SU-DHL-6 (cell line): ENCODE measurements at regions not wholly inside any gene's neighbourhood (a gene's known extent, or its start where the extent isn't known, plus 50 kb on each side); places are given as distances from the start of the nearest gene placed in this dataset.

Experiments used
- H2AFZ ChIP-seq: fragments of 200-600 bp; sonication (generic); 2 replicates; pipeline ENCODE4 v1.6.1; 2014; ENCODE audit warnings: low read depth, mild to moderate bottlenecking, moderate library complexity, mixed read lengths, antibody characterized with exemption, low read length; ENCODE audit not compliant: severe bottlenecking
- H3F3A ChIP-seq: fragments of 200-600 bp; shearing (Covaris generic); 2 replicates; pipeline ENCODE4 v1.6.0; 2016; ENCODE audit warnings: antibody characterized with exemption, mild to moderate bottlenecking; ENCODE audit not compliant: insufficient read depth
- H3K27ac ChIP-seq: fragments of 200-600 bp; sonication (generic); 2 replicates; pipeline ENCODE4 v1.5.1; 2016; ENCODE audit warnings: low read depth, mild to moderate bottlenecking, low read length, moderate library complexity, mixed read lengths
- H3K27me3 ChIP-seq: fragments of 200-600 bp; sonication (generic), shearing (Covaris generic); 2 replicates; pipeline ENCODE4 v1.6.0; 2014; ENCODE audit warnings: mild to moderate bottlenecking, low read length
- H3K36me3 ChIP-seq: fragments of 200-600 bp; sonication (generic); 2 replicates; pipeline ENCODE4 v1.6.1; 2014; ENCODE audit warnings: mild to moderate bottlenecking, low read length, mixed read lengths
- H3K4me2 ChIP-seq: fragments of 300-600, 200-600 bp; shearing (Covaris generic), sonication (generic); 2 replicates; pipeline ENCODE4 v1.6.0; 2014; ENCODE audit warnings: low read length, low read depth, mild to moderate bottlenecking; ENCODE audit not compliant: poor library complexity, severe bottlenecking
- H3K4me3 ChIP-seq: fragments of 200-600 bp; sonication (generic); 2 replicates; pipeline ENCODE4 v1.5.1; 2014; ENCODE audit warnings: antibody characterized with exemption, low read length, mild to moderate bottlenecking, mixed read lengths; ENCODE audit not compliant: insufficient read depth, poor library complexity, severe bottlenecking
- H3K79me2 ChIP-seq: fragments of 200-600 bp; sonication (generic); 2 replicates; pipeline ENCODE4 v1.6.1; 2014; ENCODE audit warnings: mild to moderate bottlenecking, low read length, moderate library complexity; ENCODE audit not compliant: insufficient read depth
- H3K9ac ChIP-seq: fragments of 200-600 bp; sonication (generic); 2 replicates; pipeline ENCODE4 v1.7.0; 2014; ENCODE audit warnings: mild to moderate bottlenecking, low read length
- H3K9me2 ChIP-seq: fragments of 200-600 bp; sonication (generic); replicated peaks from 2 replicates; pipeline ENCODE4 v1.6.1; 2014; ENCODE audit warnings: low read length; ENCODE audit not compliant: insufficient read depth
- H3K9me3 ChIP-seq: fragments of 200-600 bp; sonication (generic); 2 replicates; pipeline ENCODE4 v1.6.1; 2014; ENCODE audit warnings: low read length, mixed read lengths; ENCODE audit not compliant: insufficient read depth
- H4K20me1 ChIP-seq: fragments of 200-600 bp; sonication (generic); 2 replicates; pipeline ENCODE4 v1.6.1; 2014; ENCODE audit warnings: low read depth, mild to moderate bottlenecking, antibody characterized with exemption, low read length, moderate library complexity, mixed read lengths
- CTCF ChIP-seq: fragments of 200-600 bp; sonication (generic); IDR thresholded peaks from one replicate; pipeline ENCODE4 v1.5.1; 2017; ENCODE audit warnings: antibody characterized with exemption, mild to moderate bottlenecking, low read length, moderate library complexity; ENCODE audit not compliant: insufficient read depth, poor library complexity, severe bottlenecking
- EZH2phosphoT487 ChIP-seq: fragments of 200-600 bp; sonication (generic), shearing (Covaris generic); conservative IDR thresholded peaks from 2 replicates; pipeline ENCODE4 v1.6.1; 2018; ENCODE audit warnings: mild to moderate bottlenecking, antibody characterized with exemption, low read length, moderate library complexity, mixed read lengths

- TF ChIP-seq CTCF (no peak), EZH2phosphoT487 (no peak)
- Histone ChIP-seq H4K20me1 (no peaks in the 10 kb centered on the region), H2AFZ (no peak overlapping the region), H3K36me3 (no peaks in the 10 kb centered on the region), H3K9me2 (no peaks in the 10 kb centered on the region), H3K27ac (no peak overlapping the region), H3K9me3 (no peaks in the 10 kb centered on the region), H3K4me3 (no peak overlapping the region), H3K79me2 (no peaks in the 10 kb centered on the region), H3K27me3 (no peaks in the 10 kb centered on the region), H3K4me2 (no peak overlapping the region), H3K9ac (no peak overlapping the region), H3F3A (no peaks in the 10 kb centered on the region)
These were observed 168.2 kb downstream of the DRD1 start for GRCh38 chr5:175275748-175276147.

- no peak overlapping the region for H2AFZ ChIP-seq
- no peak overlapping the region for H3K9ac ChIP-seq
- no peaks in the 10 kb centered on the region for H3K9me2 ChIP-seq
- no peaks in the 10 kb centered on the region for H3K27me3 ChIP-seq
- no peak for TF ChIP-seq EZH2phosphoT487
- TF ChIP-seq CTCF, result no peak
- H3K4me2 ChIP-seq, result no peak overlapping the region
- no peaks in the 10 kb centered on the region for H3F3A ChIP-seq
- no peak overlapping the region for H3K27ac ChIP-seq
- H3K4me3 ChIP-seq, result no peak overlapping the region
- H3K79me2 ChIP-seq, result no peaks in the 10 kb centered on the region
- H4K20me1 ChIP-seq, result no peaks in the 10 kb centered on the region
- H3K36me3 ChIP-seq, result no peaks in the 10 kb centered on the region
- H3K9me3 ChIP-seq, result no peaks in the 10 kb centered on the region
These were observed 168.9 kb downstream of the DRD1 start for GRCh38 chr5:175275097-175275496.

GRCh38 chr5:175274171-175274570 lies 169.8 kb downstream of the DRD1 start:
- no peaks in the 10 kb centered on the region for H3K79me2 ChIP-seq
- TF ChIP-seq CTCF (no peak), EZH2phosphoT487 (no peak)
- H3K9me3 ChIP-seq, result no peaks in the 10 kb centered on the region
- no peaks in the 10 kb centered on the region for H3F3A ChIP-seq
- H3K27me3 ChIP-seq, result no peaks in the 10 kb centered on the region
- H3K27ac ChIP-seq, result no peak overlapping the region
- no peak overlapping the region for H3K9ac ChIP-seq
- no peak overlapping the region for H3K4me2 ChIP-seq
- H2AFZ ChIP-seq, result no peak overlapping the region
- no peaks in the 10 kb centered on the region for H3K36me3 ChIP-seq
- H3K4me3 ChIP-seq, result no peak overlapping the region
- H3K9me2 ChIP-seq, result no peaks in the 10 kb centered on the region
- no peaks in the 10 kb centered on the region for H4K20me1 ChIP-seq

GRCh38 chr5:175264406-175264805 lies 179.6 kb downstream of the DRD1 start:
- no peak overlapping the region for H3K4me2 ChIP-seq

More at GRCh38 chr5:175264406-175264805, 179.6 kb downstream of the DRD1 start:
- no peak for TF ChIP-seq CTCF
- TF ChIP-seq EZH2phosphoT487, result no peak
- no peak overlapping the region for H3K27ac ChIP-seq
- no peak overlapping the region for H3K9ac ChIP-seq
- H3K4me3 ChIP-seq, result no peak overlapping the region
- H3K79me2 ChIP-seq, result no peaks in the 10 kb centered on the region
- H3K36me3 ChIP-seq, result no peaks in the 10 kb centered on the region
- no peaks in the 10 kb centered on the region for H3K9me3 ChIP-seq
- no peaks in the 10 kb centered on the region for H3K9me2 ChIP-seq
- no peaks in the 10 kb centered on the region for H3K27me3 ChIP-seq
- H2AFZ ChIP-seq, result no peak overlapping the region
- no peaks in the 10 kb centered on the region for H4K20me1 ChIP-seq
- no peaks in the 10 kb centered on the region for H3F3A ChIP-seq
